Kidney (tissue), 13 donors: ENCODE measurements at regions not wholly inside any gene's neighbourhood (a gene's known extent, or its start where the extent isn't known, plus 50 kb on each side); places are given as distances from the start of the nearest gene placed in this dataset.
A peak's percentile ranks its signal among the peaks of the same experiment; 100 is the strongest.

Source experiments
- DNase-seq, 5 donors: peaks; one replicate each; pipeline ENCODE4 v3.0.0-alpha.2; 2013 to 2020
- FAIRE-seq: peaks from 2 replicates; lab custom pipeline; 2012; peaks lifted over from hg19 to GRCh38; lab: Jason Lieb, UNC
- H3K27ac ChIP-seq, 2 donors: one replicate each; pipeline ENCODE4 v1.7.0; 2013; ENCODE audit warnings: low read depth in 2 of 2, low read length in 2 of 2, inconsistent platforms in 1 of 2
- H3K27me3 ChIP-seq: one replicate; pipeline ENCODE4 v1.7.1; 2013; ENCODE audit warnings: low read length, inconsistent platforms; ENCODE audit not compliant: control insufficient read depth, insufficient read depth
- H3K36me3 ChIP-seq, 3 donors: one replicate each; pipeline versions ENCODE4 v1.7.0 to v1.7.1; 2013; ENCODE audit warnings: low read length in 3 of 3, control low read depth in 1 of 3, inconsistent platforms in 1 of 3; ENCODE audit not compliant: insufficient read depth in 3 of 3, control insufficient read depth in 2 of 3
- H3K4me1 ChIP-seq, 3 donors: one replicate each; pipeline versions ENCODE4 v1.7.0 to v1.7.1; 2013; ENCODE audit warnings: low read length in 3 of 3, inconsistent platforms in 1 of 3, low read depth in 1 of 3; ENCODE audit not compliant: control insufficient read depth in 2 of 3, insufficient read depth in 2 of 3
- H3K4me3 ChIP-seq, 3 donors: one replicate each; pipeline versions ENCODE4 v1.7.0 to v1.8.1; 2013; ENCODE audit warnings: low read length in 3 of 3, control low read depth in 1 of 3, inconsistent platforms in 1 of 3
- H3K9ac ChIP-seq, 3 donors: one replicate each; pipeline versions ENCODE4 v1.7.0 to v1.7.1; 2013; ENCODE audit warnings: low read length in 3 of 3, control low read depth in 1 of 3, inconsistent platforms in 1 of 3
- H3K9me3 ChIP-seq, 3 donors: one replicate each; pipeline versions ENCODE4 v1.7.0 to v1.7.1; 2013; ENCODE audit warnings: low read length in 3 of 3, control low read depth in 1 of 3, inconsistent platforms in 1 of 3; ENCODE audit not compliant: control insufficient read depth in 2 of 3, insufficient read depth in 1 of 3
- CTCF ChIP-seq: IDR thresholded peaks from 3 replicates; pipeline ENCODE4 v1.5.1; 2012; ENCODE audit warnings: mild to moderate bottlenecking, moderate library complexity, borderline replicate concordance; ENCODE audit not compliant: insufficient read depth; ENCODE audit errors: extremely low read depth
- intact Hi-C: fragments of 100-400 bp; cut with DNase I; formaldehyde crosslinking; loops from one replicate; pipeline ENCODE4 v1.11.1; 2022
- donor health status: control.
- donor health status: control.
- donor health status: control.
- donor health status: control.
- donor health status: control.
- donor health status: DM: yes; HTN: yes; CAD: no.
- donor health status: Normal renal cell carcinoma (clear cell type).

- intact Hi-C loops: no loop called here
- Histone ChIP-seq H3K27me3 (no peaks in the 10 kb centered on the region), H3K9ac (no peak overlapping the region), H3K4me3 (no peak overlapping the region), H3K36me3 (no peaks in the 10 kb centered on the region), H3K4me1 (no peaks in the 10 kb centered on the region), H3K27ac (no peak overlapping the region), H3K9me3 (no peaks in the 10 kb centered on the region)
- TF ChIP-seq CTCF: no peak
- FAIRE-seq (no peak), DNase-seq (peak in 2 of 5 donors; percentile 14 to 26)
These were observed 113.6 kb upstream of the MDFIC2 start for GRCh38 chr3:70426071-70426470.

GRCh38 chr3:70421506-70421905 lies 109.1 kb upstream of the MDFIC2 start:
- Histone ChIP-seq H3K27me3 (no peaks in the 10 kb centered on the region), H3K36me3 (no peaks in the 10 kb centered on the region), H3K4me1 (no peaks in the 10 kb centered on the region), H3K9me3 (no peaks in the 10 kb centered on the region), H3K9ac (no peak overlapping the region), H3K27ac (no peak overlapping the region), H3K4me3 (no peak overlapping the region)
- no peak for TF ChIP-seq CTCF
- intact Hi-C loops: no loop called here
- FAIRE-seq: no peak
- DNase-seq: no peak

- no peaks in the 10 kb centered on the region for H3K36me3 ChIP-seq
- H3K4me3 ChIP-seq: no peak overlapping the region
- DNase-seq: no peak
- intact Hi-C loops: no loop called here
- no peak overlapping the region for H3K9ac ChIP-seq
- no peak for TF ChIP-seq CTCF
- no peaks in the 10 kb centered on the region for H3K27me3 ChIP-seq
- H3K4me1 ChIP-seq: no peaks in the 10 kb centered on the region
- H3K9me3 ChIP-seq: peaks cover 0 to 7% (median 3%) of the 10 kb centered on the region in 3 donors
- no peak overlapping the region for H3K27ac ChIP-seq
- no peak for FAIRE-seq
These were observed 96.6 kb upstream of the MDFIC2 start for GRCh38 chr3:70409018-70409417.

- no peak overlapping the region for H3K9ac ChIP-seq
- intact Hi-C loops: no loop called here
- H3K4me3 ChIP-seq: no peak overlapping the region
- no peak for TF ChIP-seq CTCF
- H3K4me1 ChIP-seq: no peaks in the 10 kb centered on the region
- DNase-seq: no peak
- H3K27me3 ChIP-seq: no peaks in the 10 kb centered on the region
- no peak for FAIRE-seq
- H3K36me3 ChIP-seq: no peaks in the 10 kb centered on the region
- H3K9me3 ChIP-seq: peaks cover 0 to 3% (median 0%) of the 10 kb centered on the region in 3 donors
- no peak overlapping the region for H3K27ac ChIP-seq
These were observed 87.8 kb upstream of the MDFIC2 start for GRCh38 chr3:70400194-70400593.
